HL-60 (cell line): ENCODE measurements at regions not wholly inside any gene's neighbourhood (a gene's known extent, or its start where the extent isn't known, plus 50 kb on each side); places are given as distances from the start of the nearest gene placed in this dataset.

Experiments used
- DNase-seq, 2 experiments: peaks; one replicate each; pipeline ENCODE4 v3.0.0-alpha.2; 2010 to 2020; ENCODE audit warnings: low read depth in 1 of 2, low spot score in 1 of 2
- H3K27ac ChIP-seq: fragments of 250-450 bp; sonication (Bioruptor Pico); replicated peaks from 2 replicates; pipeline ENCODE4 v1.5.1; 2020; ENCODE audit warnings: mild to moderate bottlenecking, moderate library complexity
- H3K27me3 ChIP-seq: fragments of 250-450 bp; sonication (Bioruptor Pico); 2 replicates; pipeline ENCODE4 v1.5.1; 2021; ENCODE audit warnings: mild to moderate bottlenecking, moderate library complexity; ENCODE audit not compliant: insufficient read depth, poor library complexity, severe bottlenecking
- H3K4me3 ChIP-seq: replicated peaks from 2 replicates; pipeline ENCODE4 v1.5.1; 2011; ENCODE audit warnings: mild to moderate bottlenecking, control low read depth, low read length; ENCODE audit not compliant: insufficient read depth
- CTCF ChIP-seq: IDR thresholded peaks from one replicate; pipeline ENCODE4 v1.5.1; 2011; ENCODE audit warnings: low read length, control low read depth, inconsistent platforms; ENCODE audit not compliant: insufficient read depth
- GABPA ChIP-seq: IDR thresholded peaks from 2 replicates; pipeline ENCODE4 v1.6.1; 2012; ENCODE audit warnings: low read depth
- POLR2AphosphoS5 ChIP-seq: IDR thresholded peaks from 2 replicates; pipeline ENCODE4 v1.6.1; 2012; ENCODE audit warnings: low read depth
- REST ChIP-seq: IDR thresholded peaks from 2 replicates; pipeline ENCODE4 v1.6.1; 2012; ENCODE audit warnings: low read depth; ENCODE audit not compliant: insufficient replicate concordance
- SPI1 ChIP-seq: IDR thresholded peaks from 2 replicates; pipeline ENCODE4 v1.6.1; 2012; ENCODE audit warnings: low read depth, mild to moderate bottlenecking, borderline replicate concordance

- Histone ChIP-seq H3K27me3 (no peaks in the 10 kb centered on the region), H3K4me3 (no peak overlapping the region), H3K27ac (no peak overlapping the region)
- no peak for DNase-seq
- TF ChIP-seq CTCF (no peak), SPI1 (no peak), REST (no peak), GABPA (no peak), POLR2AphosphoS5 (no peak)
Measured at GRCh38 chr5:85143138-85143537, 758.5 kb upstream of the EDIL3 start.

- DNase-seq, result no peak
- TF ChIP-seq GABPA, result no peak
- no peak for TF ChIP-seq REST
- no peak for TF ChIP-seq CTCF
- no peak for TF ChIP-seq POLR2AphosphoS5
- no peak for TF ChIP-seq SPI1
- Histone ChIP-seq H3K4me3 (no peak overlapping the region), H3K27ac (no peak overlapping the region), H3K27me3 (no peaks in the 10 kb centered on the region)
Measured at GRCh38 chr5:85148701-85149100, 764.0 kb upstream of the EDIL3 start.

GRCh38 chr5:85159395-85159794, 774.7 kb upstream of the EDIL3 start:
- Histone ChIP-seq H3K27ac (no peak overlapping the region), H3K4me3 (no peak overlapping the region), H3K27me3 (no peaks in the 10 kb centered on the region)
- TF ChIP-seq CTCF, result no peak
- TF ChIP-seq REST, result no peak
- no peak for TF ChIP-seq GABPA
- TF ChIP-seq POLR2AphosphoS5, result no peak
- TF ChIP-seq SPI1, result no peak
- DNase-seq, result no peak
